Brain microvascular endothelial cell (primary cell): ENCODE measurements at regions not wholly inside any gene's neighbourhood (a gene's known extent, or its start where the extent isn't known, plus 50 kb on each side); places are given as distances from the start of the nearest gene placed in this dataset.
"Not testable (repeated sequence)": the region's sequence is repeated elsewhere in the genome, so short reads cannot be mapped to it uniquely, and the experiment has no call there.

ENCODE experiments used
- DNase-seq: peaks from one replicate; pipeline ENCODE4 v3.0.0-alpha.2; 2020
- H3K27ac ChIP-seq: fragments of 250-450 bp; sonication (Bioruptor Pico); 2 replicates; pipeline ENCODE4 v1.5.1; 2020; ENCODE audit warnings: mild to moderate bottlenecking, moderate library complexity
- H3K27me3 ChIP-seq: fragments of 250-450 bp; sonication (Bioruptor Pico); replicated peaks from 2 replicates; pipeline ENCODE4 v1.5.1; 2020; ENCODE audit warnings: mild to moderate bottlenecking
- H3K36me3 ChIP-seq: fragments of 250-450 bp; sonication (Bioruptor Pico); replicated peaks from 2 replicates; pipeline ENCODE4 v1.5.1; 2020; ENCODE audit warnings: mild to moderate bottlenecking
- H3K4me3 ChIP-seq: 2 replicates; pipeline ENCODE4 v1.5.1; 2011; ENCODE audit warnings: low read depth, mild to moderate bottlenecking, control low read depth, low read length, moderate library complexity
- CTCF ChIP-seq: IDR thresholded peaks from 2 replicates; pipeline ENCODE4 v1.5.1; 2011; ENCODE audit warnings: low read depth, mild to moderate bottlenecking, moderate library complexity, low read length, control low read depth, inconsistent platforms; ENCODE audit errors: missing control alignments
- in situ Hi-C: cut with HindIII; loops from 2 replicates; pipeline ENCODE4 v1.10.0; 2017; ENCODE audit warnings: low sequenced_read_pairs, low pct_ligation_motif_present

- no peaks in the 10 kb centered on the region for H3K27me3 ChIP-seq
- H3K27ac ChIP-seq, result no peak overlapping the region
- no peaks in the 10 kb centered on the region for H3K36me3 ChIP-seq
- H3K4me3 ChIP-seq, result no peak overlapping the region
- TF ChIP-seq CTCF, result no peak
- no peak for DNase-seq
- in situ Hi-C loops, result no loop called here
These were observed 1260.0 kb downstream of the BRINP3 start for GRCh38 chr1:189217646-189218045.

- Histone ChIP-seq H3K36me3 (no peaks in the 10 kb centered on the region), H3K4me3 (no peak overlapping the region), H3K27ac (no peak overlapping the region), H3K27me3 (no peaks in the 10 kb centered on the region)
- in situ Hi-C loops, result no loop called here
- peak; percentile 47 for TF ChIP-seq CTCF
- no peak for DNase-seq
These were observed 1256.9 kb downstream of the BRINP3 start for GRCh38 chr1:189220750-189221149.

- H3K4me3 ChIP-seq, result not testable (repeated sequence)
These were observed 1251.9 kb downstream of the BRINP3 start for GRCh38 chr1:189225794-189226145.

GRCh38 chr1:189226779-189227178 lies 1250.9 kb downstream of the BRINP3 start:
- H3K27ac ChIP-seq, result no peak overlapping the region
- no peak for DNase-seq
- H3K27me3 ChIP-seq, result no peaks in the 10 kb centered on the region
- no peak for TF ChIP-seq CTCF
- no peaks in the 10 kb centered on the region for H3K36me3 ChIP-seq
- H3K4me3 ChIP-seq, result no peak overlapping the region
- in situ Hi-C loops, result no loop called here

More at GRCh38 chr1:189225794-189226145, 1251.9 kb downstream of the BRINP3 start:
- in situ Hi-C loops, DNase-seq, H3K27me3 ChIP-seq, H3K27ac ChIP-seq, H3K36me3 ChIP-seq: not testable (repeated sequence)

- H3K36me3 ChIP-seq, result no peaks in the 10 kb centered on the region
- DNase-seq, result no peak
- no peak overlapping the region for H3K4me3 ChIP-seq
- in situ Hi-C loops, result no loop called here
- TF ChIP-seq CTCF, result no peak
- H3K27me3 ChIP-seq, result no peaks in the 10 kb centered on the region
- no peak overlapping the region for H3K27ac ChIP-seq
These were observed 1240.7 kb downstream of the BRINP3 start for GRCh38 chr1:189237008-189237407.

- in situ Hi-C loops, result no loop called here
- H3K27me3 ChIP-seq, result no peaks in the 10 kb centered on the region
- no peak overlapping the region for H3K4me3 ChIP-seq
- no peak overlapping the region for H3K27ac ChIP-seq
- no peak for TF ChIP-seq CTCF
- no peaks in the 10 kb centered on the region for H3K36me3 ChIP-seq
- no peak for DNase-seq
These were observed 1223.9 kb downstream of the BRINP3 start for GRCh38 chr1:189253601-189254350.

GRCh38 chr1:189261128-189261527 lies 1216.5 kb downstream of the BRINP3 start:
- H3K36me3 ChIP-seq, H3K27ac ChIP-seq, in situ Hi-C loops, DNase-seq, H3K4me3 ChIP-seq, H3K27me3 ChIP-seq: not testable (repeated sequence)
